ENCODE measurements at regions not wholly inside any gene's neighbourhood (a gene's known extent, or its start where the extent isn't known, plus 50 kb on each side); places are given as distances from the start of the nearest gene placed in this dataset.

DNA sequence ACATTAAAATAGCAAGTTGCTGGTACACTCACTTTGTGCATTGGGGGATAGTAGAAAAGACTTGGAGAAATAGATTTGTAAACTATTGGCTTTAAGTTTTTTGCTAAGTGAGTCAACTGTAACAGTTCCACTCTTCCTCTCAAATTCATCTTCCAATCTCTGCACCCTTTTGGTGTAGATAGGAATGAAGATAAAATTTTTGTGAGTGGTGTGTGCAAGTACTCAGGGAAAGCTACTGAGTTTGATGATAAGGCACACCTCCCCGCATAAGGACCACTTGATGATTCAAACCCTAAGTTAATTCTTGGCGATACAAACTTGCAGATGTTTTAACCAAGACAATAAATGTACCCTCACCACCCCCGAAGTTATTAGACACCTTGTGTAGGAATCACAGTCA, 168.3 kb upstream of the SLITRK1 start:
- TF ChIP-seq, protein P1, sequence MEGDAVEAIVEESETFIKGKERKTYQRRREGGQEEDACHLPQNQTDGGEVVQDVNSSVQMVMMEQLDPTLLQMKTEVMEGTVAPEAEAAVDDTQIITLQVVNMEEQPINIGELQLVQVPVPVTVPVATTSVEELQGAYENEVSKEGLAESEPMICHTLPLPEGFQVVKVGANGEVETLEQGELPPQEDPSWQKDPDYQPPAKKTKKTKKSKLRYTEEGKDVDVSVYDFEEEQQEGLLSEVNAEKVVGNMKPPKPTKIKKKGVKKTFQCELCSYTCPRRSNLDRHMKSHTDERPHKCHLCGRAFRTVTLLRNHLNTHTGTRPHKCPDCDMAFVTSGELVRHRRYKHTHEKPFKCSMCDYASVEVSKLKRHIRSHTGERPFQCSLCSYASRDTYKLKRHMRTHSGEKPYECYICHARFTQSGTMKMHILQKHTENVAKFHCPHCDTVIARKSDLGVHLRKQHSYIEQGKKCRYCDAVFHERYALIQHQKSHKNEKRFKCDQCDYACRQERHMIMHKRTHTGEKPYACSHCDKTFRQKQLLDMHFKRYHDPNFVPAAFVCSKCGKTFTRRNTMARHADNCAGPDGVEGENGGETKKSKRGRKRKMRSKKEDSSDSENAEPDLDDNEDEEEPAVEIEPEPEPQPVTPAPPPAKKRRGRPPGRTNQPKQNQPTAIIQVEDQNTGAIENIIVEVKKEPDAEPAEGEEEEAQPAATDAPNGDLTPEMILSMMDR (IDR thresholded peaks at IDR 0.05; ENCODE audit: insufficient read depth, low read depth, low read length, missing control alignments), result no peak
- no peak for DNase-seq (ENCODE audit: low read depth)
- no peak overlapping the region for H3K4me3 ChIP-seq (ENCODE audit: low read depth, low read length)

DNA sequence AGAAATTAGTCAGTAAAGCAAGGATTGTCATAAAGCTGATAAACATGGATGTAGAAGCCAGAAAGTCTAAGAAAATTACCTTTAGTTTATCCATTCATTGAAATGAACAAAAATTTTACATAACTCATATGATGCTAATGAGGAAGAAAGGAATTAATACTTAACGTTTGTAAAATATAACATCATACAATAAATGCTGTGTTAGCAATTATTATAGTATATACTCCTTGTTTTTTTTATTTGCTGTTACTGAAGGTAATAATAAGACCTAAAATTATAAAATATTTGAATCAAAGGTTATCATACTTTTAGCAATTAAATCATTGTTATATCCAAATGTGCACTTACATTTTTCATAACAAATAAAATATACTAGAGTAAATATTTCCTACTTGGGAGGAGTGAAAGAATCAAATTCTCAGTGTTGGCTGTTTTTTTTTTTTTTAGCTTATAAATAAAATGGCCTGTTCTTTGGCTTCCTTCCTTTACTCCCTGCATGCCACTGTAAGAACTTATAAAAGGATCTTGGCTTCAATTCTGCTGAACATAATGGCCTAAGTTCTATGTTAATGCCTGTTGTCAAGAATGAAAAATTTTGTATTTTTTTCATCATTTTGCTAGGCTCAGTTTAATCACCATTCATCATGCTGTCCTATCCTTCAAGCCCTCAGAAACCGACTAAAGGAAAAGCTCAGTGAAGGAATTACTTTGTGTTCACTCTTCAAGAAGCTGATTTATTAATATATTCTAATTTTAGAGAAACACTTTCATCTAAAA, 167.4 kb upstream of the SLITRK1 start:
- TF ChIP-seq, protein P1 (IDR thresholded peaks at IDR 0.05; ENCODE audit: insufficient read depth, low read depth, low read length, missing control alignments), result no peak
- no peak overlapping the region for H3K4me3 ChIP-seq (ENCODE audit: low read depth, low read length)
- no peak for DNase-seq (ENCODE audit: low read depth)

DNA sequence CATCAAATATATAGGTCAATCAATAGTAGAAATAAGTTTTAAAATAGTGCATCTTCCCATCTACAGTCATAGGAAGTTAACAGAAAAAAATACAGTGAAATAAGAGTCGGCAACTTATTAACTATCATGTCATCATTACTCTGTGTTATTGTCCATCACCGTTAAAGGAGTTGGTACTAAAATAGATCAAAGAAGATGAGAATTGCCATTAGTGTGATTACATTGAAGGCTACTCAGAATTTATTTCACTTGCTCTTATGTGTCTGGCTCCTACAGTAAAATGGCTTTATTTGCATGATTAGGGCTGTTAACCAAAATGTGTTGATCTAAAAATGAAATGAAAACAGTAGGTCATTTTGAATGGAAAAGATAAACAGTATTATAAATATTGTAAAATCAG, 162.5 kb upstream of the SLITRK1 start:
- DNase-seq (ENCODE audit: low read depth), result no peak
- H3K4me3 ChIP-seq (ENCODE audit: low read depth, low read length), result no peak overlapping the region
- TF ChIP-seq, protein P1 (IDR thresholded peaks at IDR 0.05; ENCODE audit: insufficient read depth, low read depth, low read length, missing control alignments), result no peak

DNA sequence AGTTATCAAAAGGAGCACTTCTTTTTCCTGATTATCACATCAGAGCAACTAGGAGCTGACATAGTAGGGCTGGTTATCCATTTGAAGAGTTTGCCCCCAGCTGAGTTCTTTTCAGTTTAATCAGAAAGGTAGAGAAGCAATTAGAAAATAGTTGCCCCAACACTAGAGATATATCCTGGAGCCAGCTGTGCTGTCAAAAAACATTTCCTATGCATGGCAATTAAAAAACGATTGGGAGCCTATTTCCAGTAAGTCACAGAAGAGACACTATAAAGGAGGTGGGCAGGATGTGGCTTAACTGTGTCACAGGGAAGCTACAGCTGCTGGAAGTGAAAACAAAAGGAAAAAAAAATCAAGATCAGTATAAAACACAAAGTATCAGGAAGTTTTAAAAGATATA, 155.7 kb upstream of the SLITRK1 start:
- DNase-seq (ENCODE audit: low read depth), result no peak
- TF ChIP-seq, protein P1 (IDR thresholded peaks at IDR 0.05; ENCODE audit: insufficient read depth, low read depth, low read length, missing control alignments), result no peak
- H3K4me3 ChIP-seq (ENCODE audit: low read depth, low read length), result no peak overlapping the region

DNA sequence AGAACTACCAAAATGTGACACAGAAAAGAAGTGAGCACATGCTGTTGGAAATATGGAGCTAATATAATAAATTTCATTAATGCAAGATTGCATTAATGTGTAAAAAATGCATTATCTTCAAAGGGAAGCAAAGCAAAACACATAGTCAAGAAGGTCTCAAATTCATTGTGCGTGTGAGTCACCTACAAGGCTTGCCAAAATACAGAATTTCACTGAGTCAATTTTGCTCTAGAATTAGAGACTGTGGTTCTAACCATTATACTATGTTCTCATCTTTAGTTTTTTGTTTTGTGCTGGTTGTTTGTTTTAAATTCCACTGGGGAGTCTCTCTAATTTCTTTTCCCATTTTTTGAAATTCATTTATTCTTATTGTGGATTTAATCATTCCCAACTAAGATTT, 149.8 kb upstream of the SLITRK1 start:
- DNase-seq (ENCODE audit: low read depth), result no peak
- H3K4me3 ChIP-seq (ENCODE audit: low read depth, low read length), result no peak overlapping the region
- TF ChIP-seq, protein P1 (IDR thresholded peaks at IDR 0.05; ENCODE audit: insufficient read depth, low read depth, low read length, missing control alignments), result no peak

DNA sequence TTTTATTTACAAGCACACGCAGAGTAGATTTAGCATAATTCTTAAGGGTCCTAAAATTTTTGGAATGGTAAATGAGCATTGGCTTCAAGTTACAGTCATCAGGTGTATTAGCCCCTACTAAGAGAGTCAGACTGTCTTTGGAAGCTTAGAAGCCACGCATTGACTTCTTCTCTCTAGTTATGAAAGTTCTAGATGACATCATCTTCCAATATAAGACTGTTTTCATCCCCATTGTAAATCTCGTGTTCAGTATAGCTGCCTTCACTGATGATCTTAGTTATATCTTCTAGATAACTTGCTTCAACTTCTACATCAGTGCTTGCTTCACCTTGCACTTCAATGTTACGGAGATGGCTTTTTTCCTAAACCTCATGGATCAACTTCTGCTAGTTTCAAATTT, 148.8 kb upstream of the SLITRK1 start:
- DNase-seq (ENCODE audit: low read depth), result no peak
- TF ChIP-seq, protein P1 (IDR thresholded peaks at IDR 0.05; ENCODE audit: insufficient read depth, low read depth, low read length, missing control alignments), result no peak
- H3K4me3 ChIP-seq (ENCODE audit: low read depth, low read length), result no peak overlapping the region

DNA sequence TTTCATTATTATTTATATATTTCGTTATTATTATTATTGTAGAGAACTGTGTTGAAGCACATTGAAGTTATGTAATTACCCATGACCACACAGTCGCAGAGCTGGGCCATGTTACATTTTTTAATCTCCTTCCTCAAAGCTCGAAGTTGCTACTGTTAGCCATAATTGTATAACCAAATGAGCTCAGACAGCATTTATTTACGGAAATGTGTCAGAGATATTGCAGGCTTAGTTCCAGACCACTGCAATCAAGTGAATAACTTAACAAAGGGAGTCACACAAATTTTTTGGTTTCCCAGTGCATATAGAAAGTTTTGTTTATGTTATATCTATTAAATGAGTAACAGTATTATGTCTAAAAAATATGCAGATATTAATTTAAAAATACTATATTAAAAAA, 147.1 kb upstream of the SLITRK1 start:
- no peak for DNase-seq (ENCODE audit: low read depth)
- no peak overlapping the region for H3K4me3 ChIP-seq (ENCODE audit: low read depth, low read length)
- TF ChIP-seq, protein P1 (IDR thresholded peaks at IDR 0.05; ENCODE audit: insufficient read depth, low read depth, low read length, missing control alignments), result no peak

Measured in GM12865 (cell line).